ENCODE measurements at regions not wholly inside any gene's neighbourhood (a gene's known extent, or its start where the extent isn't known, plus 50 kb on each side); places are given as distances from the start of the nearest gene placed in this dataset.

DNA sequence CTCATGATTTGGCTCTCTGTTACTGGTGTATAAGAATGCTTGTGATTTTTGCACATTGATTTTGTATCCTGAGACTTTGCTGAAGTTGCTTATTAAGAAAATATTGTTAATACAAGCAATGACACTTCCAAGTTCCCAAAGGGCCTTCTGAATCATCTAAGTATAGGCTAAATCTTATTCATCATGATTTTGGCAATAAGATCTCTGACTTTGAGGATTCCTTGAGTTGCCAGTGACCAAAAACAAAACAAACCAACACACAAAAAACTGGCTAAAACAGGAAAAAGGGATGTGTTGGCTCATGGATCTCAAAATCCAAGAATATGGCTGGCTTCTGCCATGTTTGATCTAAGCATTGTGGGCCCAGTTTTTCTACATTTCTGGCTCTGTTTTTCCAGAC, 163.4 kb downstream of the HHIPL2 start (continued):
- TF ChIP-seq, protein P1, sequence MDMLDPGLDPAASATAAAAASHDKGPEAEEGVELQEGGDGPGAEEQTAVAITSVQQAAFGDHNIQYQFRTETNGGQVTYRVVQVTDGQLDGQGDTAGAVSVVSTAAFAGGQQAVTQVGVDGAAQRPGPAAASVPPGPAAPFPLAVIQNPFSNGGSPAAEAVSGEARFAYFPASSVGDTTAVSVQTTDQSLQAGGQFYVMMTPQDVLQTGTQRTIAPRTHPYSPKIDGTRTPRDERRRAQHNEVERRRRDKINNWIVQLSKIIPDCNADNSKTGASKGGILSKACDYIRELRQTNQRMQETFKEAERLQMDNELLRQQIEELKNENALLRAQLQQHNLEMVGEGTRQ (IDR thresholded peaks at IDR 0.05; ENCODE audit: low read length) = no peak
- no peak for TF ChIP-seq POLR2A (IDR thresholded peaks at IDR 0.05; ENCODE audit: control extremely low read depth in 1 of 2, low read depth in 2 of 2, low read length in 2 of 2)

Measured in H1 (cell line).